ENCODE measurements at regions not wholly inside any gene's neighbourhood (a gene's known extent, or its start where the extent isn't known, plus 50 kb on each side); places are given as distances from the start of the nearest gene placed in this dataset.
A peak's percentile ranks its signal among the peaks of the same experiment; 100 is the strongest.

GRCh38 chrX:14193547-14193946, 163.9 kb upstream of the GEMIN8 start:
- intact Hi-C loops (cut with DNase I): no loop called here
- no peaks in the 10 kb centered on the region for H3K36me3 ChIP-seq
- no peaks in the 10 kb centered on the region for H3K4me1 ChIP-seq
- DNase-seq (no peak), ATAC-seq (no peak)
- H3K4me3 ChIP-seq: no peak overlapping the region
- H3K27ac ChIP-seq: no peak overlapping the region
- TF ChIP-seq POLR2A (IDR thresholded peaks at IDR 0.05): no peak
- TF ChIP-seq CTCF (IDR thresholded peaks at IDR 0.05): no peak
- peaks cover 0 to 12% (median 0%) of the 10 kb centered on the region in 12 donors for H3K9me3 ChIP-seq
- H3K27me3 ChIP-seq: no peaks in the 10 kb centered on the region
- WGBS, 4 donors: 86 to 95% (median 90%) methylated on average over 1 of the region's 1 CpG

- H3K36me3 ChIP-seq: no peaks in the 10 kb centered on the region
- intact Hi-C loops (cut with DNase I): no loop called here
- no peak for ATAC-seq
- no peak for DNase-seq
- peaks cover 0 to 5% (median 0%) of the 10 kb centered on the region in 12 donors for H3K9me3 ChIP-seq
- WGBS, 4 donors: 77 to 82% (median 78%) methylated on average over 1 of the region's 1 CpG
- H3K27ac ChIP-seq: no peak overlapping the region
- TF ChIP-seq POLR2A (IDR thresholded peaks at IDR 0.05): no peak
- no peak for TF ChIP-seq CTCF (IDR thresholded peaks at IDR 0.05)
- no peak overlapping the region for H3K4me3 ChIP-seq
- H3K27me3 ChIP-seq: peaks cover 0 to 4% (median 0%) of the 10 kb centered on the region in 9 donors
- no peaks in the 10 kb centered on the region for H3K4me1 ChIP-seq
These were observed 144.2 kb upstream of the GEMIN8 start for GRCh38 chrX:14173873-14174272.

- ATAC-seq (no peak), DNase-seq (no peak)
- intact Hi-C loops (cut with DNase I): no loop called here
- H3K27me3 ChIP-seq: no peaks in the 10 kb centered on the region
- H3K4me1 ChIP-seq: no peaks in the 10 kb centered on the region
- no peak overlapping the region for H3K4me3 ChIP-seq
- no peaks in the 10 kb centered on the region for H3K36me3 ChIP-seq
- no peak overlapping the region for H3K27ac ChIP-seq
- TF ChIP-seq CTCF (IDR thresholded peaks at IDR 0.05) (no peak), POLR2A (IDR thresholded peaks at IDR 0.05) (no peak)
- peaks cover 0 to 15% (median 3%) of the 10 kb centered on the region in 12 donors for H3K9me3 ChIP-seq
- 76 to 90% (median 83%) methylated on average over 1 of the region's 1 CpG for WGBS, 4 donors
These were observed 135.1 kb upstream of the GEMIN8 start for GRCh38 chrX:14164828-14165227.

GRCh38 chrX:14125462-14125861, 95.8 kb upstream of the GEMIN8 start:
- TF ChIP-seq POLR2A (IDR thresholded peaks at IDR 0.05) (no peak), CTCF (IDR thresholded peaks at IDR 0.05) (no peak)
- no peak overlapping the region for H3K4me3 ChIP-seq
- H3K27me3 ChIP-seq: peaks cover 0 to 6% (median 0%) of the 10 kb centered on the region in 9 donors
- DNase-seq (no peak), ATAC-seq (no peak)
- H3K4me1 ChIP-seq: no peaks in the 10 kb centered on the region
- H3K36me3 ChIP-seq: no peaks in the 10 kb centered on the region
- 50 to 66% (median 60%) methylated on average over 4 of the region's 4 CpGs for WGBS, 4 donors
- intact Hi-C loops (cut with DNase I): no loop called here
- H3K9me3 ChIP-seq: no peaks in the 10 kb centered on the region
- H3K27ac ChIP-seq: peak overlapping the region in 1 of 12 donors; percentile 25

All from heart left ventricle (tissue), 16 donors.